ENCODE measurements at regions not wholly inside any gene's neighbourhood (a gene's known extent, or its start where the extent isn't known, plus 50 kb on each side); places are given as distances from the start of the nearest gene placed in this dataset.

- Histone ChIP-seq H3K27ac (no peak overlapping the region), H3K4me3 (no peak overlapping the region), H3K4me1 (no peaks in the 10 kb centered on the region), H3K9me3 (no peaks in the 10 kb centered on the region), H3K27me3 (no peaks in the 10 kb centered on the region), H3K36me3 (no peaks in the 10 kb centered on the region)
- DNase-seq (ENCODE audit: low spot score in 2 of 2): no peak
- TF ChIP-seq CTCF (IDR thresholded peaks at IDR 0.05) (no peak), POLR2AphosphoS5 (IDR thresholded peaks at IDR 0.05) (no peak), POLR2A (IDR thresholded peaks at IDR 0.05) (no peak)
- intact Hi-C loops (cut with DNase I; ENCODE audit: low total_unique reads): no loop called here
Measured at GRCh38 chr3:99529265-99529664, 109.1 kb upstream of the COL8A1 start.

- no peaks in the 10 kb centered on the region for H3K9me3 ChIP-seq
- H3K4me1 ChIP-seq: no peaks in the 10 kb centered on the region
- no peak overlapping the region for H3K4me3 ChIP-seq
- H3K36me3 ChIP-seq: no peaks in the 10 kb centered on the region
- no peaks in the 10 kb centered on the region for H3K27me3 ChIP-seq
- no peak for DNase-seq (ENCODE audit: low spot score in 2 of 2)
- no peak for TF ChIP-seq POLR2AphosphoS5 (IDR thresholded peaks at IDR 0.05)
- no peak for TF ChIP-seq CTCF (IDR thresholded peaks at IDR 0.05)
- no peak for TF ChIP-seq POLR2A (IDR thresholded peaks at IDR 0.05)
- H3K27ac ChIP-seq: no peak overlapping the region
- intact Hi-C loops (cut with DNase I; ENCODE audit: low total_unique reads): no loop called here
Measured at GRCh38 chr3:99526921-99527320, 111.5 kb upstream of the COL8A1 start.

GRCh38 chr3:99524559-99524958 is 113.8 kb upstream of the COL8A1 start:
- intact Hi-C loops (cut with DNase I; ENCODE audit: low total_unique reads): no loop called here
- H3K4me3 ChIP-seq: no peak overlapping the region
- no peaks in the 10 kb centered on the region for H3K9me3 ChIP-seq
- no peaks in the 10 kb centered on the region for H3K27me3 ChIP-seq
- H3K36me3 ChIP-seq: no peaks in the 10 kb centered on the region
- no peak overlapping the region for H3K27ac ChIP-seq
- no peaks in the 10 kb centered on the region for H3K4me1 ChIP-seq
- TF ChIP-seq POLR2AphosphoS5 (IDR thresholded peaks at IDR 0.05): no peak
- TF ChIP-seq CTCF (IDR thresholded peaks at IDR 0.05): no peak
- TF ChIP-seq POLR2A (IDR thresholded peaks at IDR 0.05): no peak
- DNase-seq (ENCODE audit: low spot score in 2 of 2): no peak

DNA sequence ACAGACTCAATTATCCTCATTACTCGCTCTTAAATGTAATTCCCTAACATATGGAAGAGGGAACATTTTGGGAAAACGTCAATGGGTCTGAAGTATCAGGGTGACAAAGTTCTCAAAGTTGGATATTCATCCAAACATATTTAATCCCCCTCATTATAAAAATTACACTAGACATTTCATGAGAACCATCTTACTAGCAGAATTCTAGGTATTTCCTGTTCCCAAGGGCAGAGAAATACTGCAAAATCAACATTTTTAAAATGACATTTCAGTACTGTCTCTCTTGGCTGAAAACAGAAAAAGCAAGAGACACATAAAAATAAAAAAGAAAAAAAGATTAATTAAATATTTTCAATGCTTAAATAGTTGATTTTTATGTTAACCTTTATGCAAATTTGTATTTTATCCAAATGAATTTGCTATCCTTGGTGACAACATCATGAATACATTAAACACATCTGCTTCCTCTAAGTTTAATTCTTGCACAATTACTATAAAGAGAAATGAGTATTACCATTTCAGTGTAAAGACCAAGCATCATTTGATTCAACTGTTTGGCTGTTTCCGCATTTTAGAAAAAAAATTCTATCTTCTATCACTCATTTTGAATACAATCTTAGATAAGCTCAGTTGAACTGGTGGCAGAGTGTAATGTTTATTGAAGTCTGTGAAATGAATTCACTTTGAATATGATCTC is 114.8 kb upstream of the COL8A1 start:
- DNase-seq (ENCODE audit: low spot score in 2 of 2): no peak
- TF ChIP-seq CTCF (IDR thresholded peaks at IDR 0.05): no peak
- TF ChIP-seq POLR2A (IDR thresholded peaks at IDR 0.05): no peak
- no peak for TF ChIP-seq POLR2AphosphoS5 (IDR thresholded peaks at IDR 0.05)
- H3K4me3 ChIP-seq: no peak overlapping the region
- H3K9me3 ChIP-seq: no peaks in the 10 kb centered on the region
- H3K27ac ChIP-seq: no peak overlapping the region
- no peaks in the 10 kb centered on the region for H3K4me1 ChIP-seq
- H3K36me3 ChIP-seq: no peaks in the 10 kb centered on the region
- no peaks in the 10 kb centered on the region for H3K27me3 ChIP-seq
- intact Hi-C loops (cut with DNase I; ENCODE audit: low total_unique reads): loop anchor here (2.0 kb wide), 1 partner anchor 13 kb away; no protein-coding TSS in a partner anchor

DNA sequence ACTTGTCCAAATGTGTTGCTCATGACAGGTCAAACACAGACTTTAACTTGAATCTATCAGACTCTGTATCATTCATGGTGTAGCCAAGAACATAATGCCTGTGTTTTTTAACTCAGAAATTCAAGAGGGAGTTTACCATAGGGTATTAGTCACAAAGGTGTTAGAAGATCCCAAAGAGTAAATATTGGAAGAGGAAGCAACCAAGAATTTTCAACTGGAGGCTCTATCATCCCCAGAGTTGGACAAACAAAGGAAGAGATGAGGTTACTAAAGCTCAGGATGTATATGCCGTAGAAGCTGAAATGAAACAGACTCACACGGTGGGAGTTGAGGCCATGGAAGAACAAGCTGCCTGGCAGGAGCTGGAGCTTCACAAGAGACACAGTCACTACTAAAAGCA is 116.2 kb upstream of the COL8A1 start:
- TF ChIP-seq CTCF (IDR thresholded peaks at IDR 0.05) (no peak), POLR2AphosphoS5 (IDR thresholded peaks at IDR 0.05) (no peak), POLR2A (IDR thresholded peaks at IDR 0.05) (no peak)
- intact Hi-C loops (cut with DNase I; ENCODE audit: low total_unique reads): loop anchor here (2.0 kb wide), 1 partner anchor 15 kb away; no protein-coding TSS in a partner anchor
- DNase-seq (ENCODE audit: low spot score in 2 of 2): no peak
- Histone ChIP-seq H3K4me1 (no peaks in the 10 kb centered on the region), H3K27me3 (no peaks in the 10 kb centered on the region), H3K4me3 (no peak overlapping the region), H3K36me3 (no peaks in the 10 kb centered on the region), H3K9me3 (no peaks in the 10 kb centered on the region), H3K27ac (no peak overlapping the region)
